ENCODE measurements at regions not wholly inside any gene's neighbourhood (a gene's known extent, or its start where the extent isn't known, plus 50 kb on each side); places are given as distances from the start of the nearest gene placed in this dataset.

GRCh38 chr3:21117370-21117769 is 633.6 kb downstream of the ZNF385D start:
- no peaks in the 10 kb centered on the region for H3K9me3 Mint-ChIP-seq
- no peak overlapping the region for H4K8ac ChIP-seq (replicated peaks; ENCODE audit: insufficient read length, low read depth, low read length)
- no peak overlapping the region for H3K27ac ChIP-seq (ENCODE audit: insufficient read length, low read depth, low read length)
- H4K91ac ChIP-seq (ENCODE audit: insufficient read length, low read depth, low read length), result no peak overlapping the region
- H3K14ac ChIP-seq (ENCODE audit: insufficient read depth, low read length), result no peak overlapping the region
- H3K4me1 ChIP-seq (ENCODE audit: insufficient read depth, low read length), result no peaks in the 10 kb centered on the region
- no peaks in the 10 kb centered on the region for H3K23me2 ChIP-seq (ENCODE audit: insufficient read length, low read depth, low read length, poor library complexity, severe bottlenecking)
- H3K36me3 Mint-ChIP-seq (ENCODE audit: insufficient read depth in 1 of 3, low read depth in 3 of 3), result no peaks in the 10 kb centered on the region
- H3K4ac ChIP-seq (ENCODE audit: low read depth, low read length), result no peak overlapping the region
- H2BK20ac ChIP-seq (ENCODE audit: low read depth, low read length, poor library complexity, severe bottlenecking), result no peak overlapping the region
- no peak overlapping the region for H3K4me3 Mint-ChIP-seq
- no peak overlapping the region for H3K4me2 ChIP-seq (ENCODE audit: insufficient read depth, insufficient read length, low read length)
- H2AK5ac ChIP-seq (ENCODE audit: insufficient read length, low read length), result no peak overlapping the region
- H2AFZ ChIP-seq (ENCODE audit: low read length), result no peak overlapping the region
- TF ChIP-seq CTCF (conservative IDR thresholded peaks at IDR 0.05), result no peak
- H3K27ac Mint-ChIP-seq, result peak overlapping the region in 1 of 3 experiments; percentile 66; a peak in 1 of 7 replicates
- H2BK120ac ChIP-seq (ENCODE audit: low read depth, low read length, poor library complexity, severe bottlenecking), result no peak overlapping the region
- no peak for DNase-seq
- no peak overlapping the region for H2BK15ac ChIP-seq (ENCODE audit: low read depth, low read length)
- no peak overlapping the region for H3K9ac ChIP-seq (ENCODE audit: extremely low read depth, insufficient read length, low read length)
- no peak overlapping the region for H2BK12ac ChIP-seq (ENCODE audit: insufficient read length, low read depth, low read length)
- no peaks in the 10 kb centered on the region for H3K9me3 ChIP-seq (ENCODE audit: control insufficient read depth, low read depth, low read length)
- no peaks in the 10 kb centered on the region for H4K20me1 ChIP-seq (ENCODE audit: control insufficient read depth, insufficient read depth, insufficient read length)
- no peak overlapping the region for H3T11ph ChIP-seq (ENCODE audit: low read length)
- no peak overlapping the region for H3K56ac ChIP-seq (ENCODE audit: insufficient read length, low read depth, low read length)
- H3K18ac ChIP-seq (ENCODE audit: insufficient read length, low read depth, low read length), result no peak overlapping the region
- H2BK5ac ChIP-seq (ENCODE audit: insufficient read length, low read length), result no peak overlapping the region
- no CpG with 5 or more reads among the region's 1 CpG for WGBS (ENCODE audit: extremely low coverage, insufficient read length, low lambda C conversion rate)
- no peak overlapping the region for H4K5ac ChIP-seq (ENCODE audit: insufficient read length, low read depth, low read length)
- H3K79me2 ChIP-seq (ENCODE audit: insufficient read depth, low read length), result no peaks in the 10 kb centered on the region
- H3K23ac ChIP-seq (ENCODE audit: insufficient read length, low read depth, low read length), result no peak overlapping the region
- H3K4me1 Mint-ChIP-seq, result no peaks in the 10 kb centered on the region
- H3K79me1 ChIP-seq (ENCODE audit: insufficient read depth, low read depth, low read length, poor library complexity, severe bottlenecking), result no peaks in the 10 kb centered on the region
- no peaks in the 10 kb centered on the region for H3K27me3 Mint-ChIP-seq (ENCODE audit: low read depth)
- no peaks in the 10 kb centered on the region for H3K27me3 ChIP-seq (ENCODE audit: insufficient read depth, low read length)

Data from H9 (cell line).